Vagina (tissue), 2 donors: ENCODE measurements at regions not wholly inside any gene's neighbourhood (a gene's known extent, or its start where the extent isn't known, plus 50 kb on each side); places are given as distances from the start of the nearest gene placed in this dataset.

Source experiments
- POLR2A ChIP-seq, 2 donors: fragments of 450-650 bp; IDR thresholded peaks; one replicate each; pipeline ENCODE4 v1.6.1; 2017; ENCODE audit warnings: antibody characterized with exemption in 2 of 2, mild to moderate bottlenecking in 2 of 2, moderate library complexity in 2 of 2
- TF ChIP-seq, protein P1 (sequence below), 3 experiments: fragments of 450-650 bp in 2 of 3; fragments of 200-600 bp in 1 of 3; sonication (generic) in 1 of 3; IDR thresholded peaks; one replicate each; pipeline ENCODE4 v1.5.1; 2017 to 2019; ENCODE audit warnings: antibody characterized with exemption in 3 of 3, mild to moderate bottlenecking in 2 of 3, moderate library complexity in 2 of 3

DNA sequence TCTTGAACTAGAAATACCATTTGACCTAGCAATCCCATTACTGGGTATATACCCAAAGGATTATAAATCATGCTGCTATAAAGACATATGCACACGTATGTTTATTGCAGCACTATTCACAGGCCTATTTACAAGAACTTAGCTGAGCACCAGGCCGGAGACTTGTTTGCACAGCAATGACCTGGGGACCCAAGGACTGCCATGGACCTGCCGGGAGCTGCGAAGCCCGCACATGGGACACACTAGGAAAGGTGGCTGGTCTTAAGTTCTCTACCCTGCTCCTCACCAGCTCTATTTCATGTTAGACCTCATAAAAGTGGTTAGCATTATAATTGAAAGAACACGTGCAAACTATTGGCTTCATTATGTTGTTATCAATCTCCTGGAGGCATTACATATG is 70.4 kb upstream of the CST7 start:
- TF ChIP-seq, protein P1, sequence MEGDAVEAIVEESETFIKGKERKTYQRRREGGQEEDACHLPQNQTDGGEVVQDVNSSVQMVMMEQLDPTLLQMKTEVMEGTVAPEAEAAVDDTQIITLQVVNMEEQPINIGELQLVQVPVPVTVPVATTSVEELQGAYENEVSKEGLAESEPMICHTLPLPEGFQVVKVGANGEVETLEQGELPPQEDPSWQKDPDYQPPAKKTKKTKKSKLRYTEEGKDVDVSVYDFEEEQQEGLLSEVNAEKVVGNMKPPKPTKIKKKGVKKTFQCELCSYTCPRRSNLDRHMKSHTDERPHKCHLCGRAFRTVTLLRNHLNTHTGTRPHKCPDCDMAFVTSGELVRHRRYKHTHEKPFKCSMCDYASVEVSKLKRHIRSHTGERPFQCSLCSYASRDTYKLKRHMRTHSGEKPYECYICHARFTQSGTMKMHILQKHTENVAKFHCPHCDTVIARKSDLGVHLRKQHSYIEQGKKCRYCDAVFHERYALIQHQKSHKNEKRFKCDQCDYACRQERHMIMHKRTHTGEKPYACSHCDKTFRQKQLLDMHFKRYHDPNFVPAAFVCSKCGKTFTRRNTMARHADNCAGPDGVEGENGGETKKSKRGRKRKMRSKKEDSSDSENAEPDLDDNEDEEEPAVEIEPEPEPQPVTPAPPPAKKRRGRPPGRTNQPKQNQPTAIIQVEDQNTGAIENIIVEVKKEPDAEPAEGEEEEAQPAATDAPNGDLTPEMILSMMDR (IDR thresholded peaks at IDR 0.05) = no peak
- no peak for TF ChIP-seq POLR2A (IDR thresholded peaks at IDR 0.05)
